ENCODE measurements at regions not wholly inside any gene's neighbourhood (a gene's known extent, or its start where the extent isn't known, plus 50 kb on each side); places are given as distances from the start of the nearest gene placed in this dataset.

DNA sequence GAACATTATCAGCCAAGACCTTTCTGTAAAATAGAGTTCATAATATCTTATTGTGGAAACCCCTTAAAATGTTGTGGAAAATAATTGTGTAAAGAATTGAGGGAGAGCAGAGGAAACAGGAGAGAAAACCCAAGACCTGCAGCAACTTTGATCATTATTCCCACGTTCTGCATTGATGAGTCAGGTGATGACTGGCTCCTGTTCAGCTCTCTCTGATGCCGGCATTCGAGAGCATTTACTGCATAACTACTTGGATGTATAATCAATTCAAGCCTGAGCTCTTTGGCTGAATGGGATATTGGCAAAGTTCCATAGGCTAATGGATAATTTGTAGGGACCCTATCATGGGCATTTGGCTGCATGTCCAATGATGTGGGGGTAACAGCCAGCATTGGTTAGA, 176.3 kb upstream of the ARID2 start:
- DNase-seq: no peak

GRCh38 chr12:45557016-45557415, 172.5 kb upstream of the ARID2 start:
- no peak for DNase-seq

DNA sequence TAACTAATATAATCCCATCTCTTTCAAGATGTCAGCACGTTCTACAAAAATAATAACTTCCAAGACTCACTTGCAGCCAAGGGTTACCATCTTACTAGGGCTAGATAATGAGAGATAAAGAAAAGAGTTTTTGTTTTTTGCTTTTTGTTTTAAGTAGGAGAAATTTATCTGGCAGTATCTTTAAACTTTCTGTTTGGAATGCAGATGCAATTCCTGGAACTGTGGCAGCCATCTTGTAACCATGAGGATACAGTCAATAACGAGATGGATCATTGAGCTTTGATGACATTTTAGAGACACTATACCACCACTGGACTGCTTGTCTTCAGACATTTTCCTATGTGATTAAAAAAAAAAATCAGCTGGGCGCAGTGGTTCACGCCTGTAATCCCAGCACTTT, 171.2 kb upstream of the ARID2 start:
- DNase-seq: no peak

DNA sequence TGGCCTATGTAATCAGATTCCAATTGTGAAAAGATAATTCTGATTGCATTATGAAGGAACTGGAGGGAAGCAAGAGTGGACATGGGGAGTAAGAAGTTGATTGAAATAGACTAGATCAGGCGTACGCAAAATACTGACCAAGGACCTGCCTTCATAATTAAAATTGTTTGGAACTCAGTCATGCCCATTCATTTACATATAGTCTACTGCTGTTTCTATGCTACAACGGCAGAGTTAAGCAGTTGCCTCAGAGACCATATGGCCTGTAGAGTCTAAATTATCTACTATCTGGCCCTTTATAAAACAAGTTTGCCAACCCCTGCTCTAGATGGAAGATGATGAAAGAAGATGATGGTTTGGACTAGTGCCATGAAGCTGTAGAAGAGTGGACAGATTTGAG, 170.0 kb upstream of the ARID2 start:
- no peak for DNase-seq

GRCh38 chr12:45560689-45561088, 168.8 kb upstream of the ARID2 start:
- DNase-seq: no peak

DNA sequence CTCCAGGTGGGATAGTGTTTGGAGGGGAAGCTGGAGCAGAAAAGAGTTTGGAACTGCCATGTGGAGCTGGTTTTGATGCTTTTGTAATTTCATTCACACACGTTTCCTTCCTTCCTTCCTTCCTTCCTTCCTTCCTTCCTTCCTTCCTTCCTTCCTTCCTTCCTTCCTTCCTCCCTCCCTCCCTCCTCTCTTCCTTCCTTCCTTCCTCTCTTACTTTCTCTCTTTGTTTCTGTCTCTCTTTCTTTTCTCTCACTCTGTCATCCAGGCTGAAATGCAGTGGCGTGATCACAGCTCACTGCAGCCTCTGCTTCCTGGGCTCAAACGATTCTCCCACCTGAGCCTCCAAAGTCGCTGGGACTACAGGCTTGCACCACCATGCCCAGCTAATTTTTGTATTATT, 168.0 kb upstream of the ARID2 start:
- no peak for DNase-seq

- no peak for DNase-seq
These were observed 163.9 kb upstream of the ARID2 start for GRCh38 chr12:45565590-45565989.

DNA sequence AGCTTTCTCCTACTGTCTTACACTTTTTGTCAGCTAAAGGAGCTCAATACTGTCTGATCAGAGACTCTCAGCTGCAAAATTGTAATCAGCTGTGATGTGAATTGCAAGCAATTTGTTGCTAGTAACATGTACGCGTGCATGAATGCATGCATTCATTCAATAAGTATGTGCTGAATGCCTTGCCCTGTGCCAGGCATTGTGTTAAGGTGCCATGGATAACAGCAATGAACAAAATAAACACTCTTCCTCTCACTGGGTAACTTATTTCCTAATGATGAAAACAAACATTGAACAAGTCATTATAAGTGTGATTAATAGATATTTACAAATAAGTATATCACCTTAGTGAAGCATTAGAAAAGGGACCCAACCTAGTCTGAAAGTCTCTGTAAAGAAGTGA, 163.2 kb upstream of the ARID2 start:
- DNase-seq: no peak

DNA sequence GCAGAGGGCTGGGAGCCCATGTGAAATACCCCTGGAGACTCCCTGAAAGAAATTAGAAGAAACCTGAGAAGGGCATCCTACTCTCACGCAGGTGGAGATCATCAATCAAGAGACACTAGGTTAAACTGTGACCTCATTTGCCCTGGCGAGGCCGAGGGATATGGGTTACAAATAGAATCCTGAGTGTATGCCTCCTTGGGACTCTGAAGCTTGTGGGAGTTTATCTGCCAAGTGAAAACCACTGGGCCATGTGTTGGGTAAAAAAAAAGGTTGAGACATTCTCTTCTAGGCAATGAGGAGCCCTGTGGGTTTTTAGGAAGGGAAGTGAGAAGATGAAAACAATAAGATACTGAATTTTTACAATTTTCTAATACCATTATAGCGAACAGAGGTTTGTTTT, 160.7 kb upstream of the ARID2 start:
- DNase-seq: no peak

DNA sequence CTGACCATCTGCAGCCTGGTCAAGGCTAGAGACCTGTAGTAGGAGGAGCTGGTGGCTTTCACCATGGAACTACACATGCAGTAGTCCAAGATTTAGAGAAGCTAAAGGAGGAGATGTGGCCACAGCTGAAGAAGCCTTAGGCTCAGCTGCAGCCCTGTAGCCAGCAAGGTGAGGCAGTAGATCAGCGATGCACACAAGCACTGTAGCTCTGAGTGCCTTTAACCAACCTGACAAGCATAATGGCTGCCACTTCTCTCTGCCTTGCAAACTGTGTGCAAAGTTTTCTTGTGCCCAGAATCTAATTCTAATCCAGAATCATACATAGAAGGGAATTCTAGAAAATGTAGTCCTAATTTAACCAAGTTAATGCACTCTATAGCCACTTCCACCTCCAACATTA, 159.0 kb upstream of the ARID2 start:
- no peak for DNase-seq

DNA sequence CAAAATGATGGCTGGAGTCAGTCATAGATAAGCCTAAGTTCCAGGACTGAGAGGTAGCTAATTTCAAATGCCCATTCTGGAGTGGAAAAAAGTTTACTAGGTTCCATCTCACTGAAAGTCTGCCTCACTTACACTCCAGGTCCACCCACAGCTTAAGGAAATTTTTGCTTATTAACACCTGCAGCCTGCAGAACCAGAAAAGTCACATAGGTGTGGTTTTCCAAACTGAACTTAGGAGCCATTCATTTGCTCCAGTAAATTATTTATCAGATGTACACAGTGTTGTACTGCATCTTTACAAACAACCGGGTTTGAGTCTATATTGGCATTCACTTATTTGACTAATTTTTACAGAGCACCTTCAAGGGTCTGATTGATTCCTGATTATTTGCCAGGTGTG, 157.4 kb upstream of the ARID2 start:
- no peak for DNase-seq

DNA sequence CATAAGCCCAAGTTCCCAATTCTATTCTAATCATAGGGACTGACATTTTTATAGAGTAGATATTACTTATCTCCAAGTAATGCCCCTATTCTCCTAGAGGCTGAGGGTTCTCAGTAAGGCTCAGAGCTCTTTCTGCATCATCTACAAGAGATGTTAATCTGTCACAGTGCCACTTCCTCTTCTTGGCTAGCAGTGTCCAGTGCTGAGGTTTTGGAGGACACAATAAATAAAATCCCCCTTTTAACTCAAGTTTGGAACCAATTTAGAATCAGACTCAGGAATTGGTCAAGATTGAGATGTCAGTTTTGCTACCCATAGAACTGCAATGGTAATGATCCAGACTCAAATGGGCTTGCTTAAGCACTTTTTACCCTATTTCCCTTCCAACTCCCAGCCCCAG, 154.1 kb upstream of the ARID2 start:
- no peak for DNase-seq

DNA sequence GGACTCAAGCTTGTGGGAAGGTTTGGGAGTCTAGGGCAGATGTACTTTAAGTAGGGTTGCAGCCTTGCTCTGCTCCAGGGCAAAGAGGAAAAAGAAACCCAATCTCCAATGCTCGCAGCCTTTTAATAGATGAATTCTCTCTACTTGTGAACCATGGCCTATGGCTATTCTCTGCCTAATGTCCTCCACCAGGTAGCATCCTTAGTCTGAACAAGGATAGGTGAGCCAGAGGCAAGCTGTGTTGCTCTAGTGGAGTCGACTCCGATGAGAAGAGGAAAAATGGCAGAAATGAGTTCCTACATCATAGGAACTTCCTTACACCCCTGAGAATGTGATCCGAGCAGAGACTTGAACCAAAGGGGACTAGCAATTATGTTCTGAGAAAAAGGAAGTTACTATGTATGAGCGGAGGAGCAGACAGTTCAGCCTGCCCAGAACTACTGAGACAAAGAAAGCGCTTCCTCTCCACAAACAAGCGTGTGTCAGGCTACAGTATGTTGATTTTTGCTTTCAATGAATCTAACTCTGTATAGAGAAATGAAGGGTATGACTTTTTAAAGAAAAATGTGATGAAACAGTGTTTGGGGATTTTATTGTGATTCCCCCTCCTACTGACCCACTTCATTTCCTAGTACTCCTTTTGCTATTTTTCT, 153.6 kb upstream of the ARID2 start:
- DNase-seq: no peak

- no peak for DNase-seq
These were observed 151.6 kb upstream of the ARID2 start for GRCh38 chr12:45577844-45578399.

- DNase-seq: no peak
These were observed 149.0 kb upstream of the ARID2 start for GRCh38 chr12:45580356-45580969.

- no peak for DNase-seq
These were observed 148.4 kb upstream of the ARID2 start for GRCh38 chr12:45581112-45581511.

GRCh38 chr12:45582536-45582935, 147.0 kb upstream of the ARID2 start:
- DNase-seq: no peak

DNA sequence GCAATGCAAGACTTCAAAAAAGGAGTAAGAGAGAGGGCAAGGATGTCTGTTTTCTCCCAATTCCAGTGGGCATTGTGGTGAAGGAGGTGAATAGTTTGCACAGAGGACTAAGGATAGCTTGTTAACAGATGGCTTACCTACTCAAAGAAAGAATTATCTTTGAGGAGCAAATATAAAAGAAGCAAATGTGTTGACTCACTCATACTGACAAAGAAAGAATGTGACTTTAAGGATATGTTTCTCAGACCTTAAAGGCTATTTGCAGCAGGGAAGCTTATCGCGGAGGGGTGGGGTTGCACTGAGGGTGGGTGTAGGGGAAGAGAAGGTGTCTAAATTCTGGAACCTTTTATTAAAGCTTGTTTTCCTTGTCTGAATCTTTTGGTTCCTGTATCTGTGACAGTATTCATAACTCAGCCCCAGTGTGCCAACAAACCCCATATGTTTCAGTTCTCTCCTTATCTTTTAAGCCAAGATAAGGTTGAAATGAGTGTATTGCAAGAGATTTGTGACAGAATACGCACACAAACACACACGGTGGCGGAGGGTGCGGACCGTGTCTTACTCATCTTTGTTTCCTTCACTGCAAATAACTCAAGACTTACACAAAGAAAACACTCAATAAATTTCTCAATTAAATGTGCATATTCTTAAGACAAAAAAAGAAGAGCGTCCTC, 146.4 kb upstream of the ARID2 start:
- no peak for DNase-seq

- no peak for DNase-seq
These were observed 145.2 kb upstream of the ARID2 start for GRCh38 chr12:45584336-45584735.

- DNase-seq: no peak
These were observed 143.8 kb upstream of the ARID2 start for GRCh38 chr12:45585522-45586230.

DNA sequence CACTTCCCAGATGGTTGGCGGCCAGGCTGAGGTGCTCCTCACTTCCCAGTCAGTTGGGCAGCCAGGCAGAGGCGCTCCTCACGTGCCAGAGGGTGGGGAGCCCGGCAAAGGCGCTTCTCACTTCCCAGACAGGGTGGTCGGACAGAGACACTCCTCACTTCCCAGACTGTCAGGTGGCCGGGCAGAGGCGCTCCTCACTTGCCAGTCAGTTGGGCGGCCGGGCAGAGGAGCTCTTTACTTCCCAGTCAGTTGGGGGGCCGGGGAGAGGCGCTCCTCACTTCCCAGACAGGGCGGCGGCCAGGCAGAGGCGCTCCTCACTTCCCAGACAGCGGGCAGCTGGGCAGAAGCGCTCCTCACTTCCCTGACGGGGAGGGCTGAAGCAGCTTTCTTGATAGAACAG, 143.0 kb upstream of the ARID2 start:
- no peak for DNase-seq

- DNase-seq: no peak
These were observed 142.5 kb upstream of the ARID2 start for GRCh38 chr12:45587012-45587411.

GRCh38 chr12:45587877-45588533, 141.5 kb upstream of the ARID2 start:
- no peak for DNase-seq
